ENCODE measurements at regions not wholly inside any gene's neighbourhood (a gene's known extent, or its start where the extent isn't known, plus 50 kb on each side); places are given as distances from the start of the nearest gene placed in this dataset.

- no peaks in the 10 kb centered on the region for H3K9me3 ChIP-seq (ENCODE audit: low read depth, low read length, poor library complexity, severe bottlenecking)
- no peaks in the 10 kb centered on the region for H3K4me1 ChIP-seq (ENCODE audit: insufficient read depth, low read length, poor library complexity, severe bottlenecking)
- ChIA-PET CTCF (no interaction called here), POLR2A (ENCODE audit: low non-redundant PET) (no interaction called here)
- no TSS peak for BruUV-seq (replicated peaks)
- intact Hi-C loops (cut with micrococcal nuclease; ENCODE audit: unreplicated experiment) = no loop called here
- TF ChIP-seq EZH2 (IDR thresholded peaks at IDR 0.05; ENCODE audit: borderline replicate concordance, low read depth, low read length, poor library complexity, severe bottlenecking) (no peak), CTCF (conservative IDR thresholded peaks at IDR 0.05; ENCODE audit: low read depth, low read length) (no peak)
- H3K4me3 ChIP-seq (ENCODE audit: low read depth, low read length, poor library complexity, severe bottlenecking) = no peak overlapping the region
- DNase-seq (ENCODE audit: low spot score) = no peak
- no peaks in the 10 kb centered on the region for H3K27me3 ChIP-seq (replicated peaks; ENCODE audit: insufficient read depth, low read depth, low read length, poor library complexity)
- H3K36me3 ChIP-seq (ENCODE audit: insufficient read depth, low read length, poor library complexity, severe bottlenecking) = no peaks in the 10 kb centered on the region
- no peak overlapping the region for H3K27ac ChIP-seq (ENCODE audit: low read depth, low read length, poor library complexity, severe bottlenecking)
Measured at GRCh38 chr4:44553180-44553579, 98.2 kb downstream of the YIPF7 start.

GRCh38 chr4:44545781-44546180 is 97.2 kb upstream of the KCTD8 start:
- no peak overlapping the region for H3K27ac ChIP-seq (ENCODE audit: low read depth, low read length, poor library complexity, severe bottlenecking)
- H3K4me3 ChIP-seq (ENCODE audit: low read depth, low read length, poor library complexity, severe bottlenecking) = no peak overlapping the region
- TF ChIP-seq CTCF (conservative IDR thresholded peaks at IDR 0.05; ENCODE audit: low read depth, low read length) (no peak), EZH2 (IDR thresholded peaks at IDR 0.05; ENCODE audit: borderline replicate concordance, low read depth, low read length, poor library complexity, severe bottlenecking) (no peak)
- H3K9me3 ChIP-seq (ENCODE audit: low read depth, low read length, poor library complexity, severe bottlenecking) = no peaks in the 10 kb centered on the region
- CTCF ChIA-PET = no interaction called here
- no peak for DNase-seq (ENCODE audit: low spot score)
- intact Hi-C loops (cut with micrococcal nuclease; ENCODE audit: unreplicated experiment) = no loop called here
- H3K27me3 ChIP-seq (replicated peaks; ENCODE audit: insufficient read depth, low read depth, low read length, poor library complexity) = no peaks in the 10 kb centered on the region
- no peaks in the 10 kb centered on the region for H3K36me3 ChIP-seq (ENCODE audit: insufficient read depth, low read length, poor library complexity, severe bottlenecking)
- POLR2A ChIA-PET (ENCODE audit: low non-redundant PET) = no interaction called here
- BruUV-seq (replicated peaks) = no TSS peak
- H3K4me1 ChIP-seq (ENCODE audit: insufficient read depth, low read length, poor library complexity, severe bottlenecking) = no peaks in the 10 kb centered on the region

GRCh38 chr4:44544158-44544557 is 95.5 kb upstream of the KCTD8 start:
- H3K27ac ChIP-seq (ENCODE audit: low read depth, low read length, poor library complexity, severe bottlenecking) = no peak overlapping the region
- CTCF ChIA-PET = no interaction called here
- TF ChIP-seq CTCF (conservative IDR thresholded peaks at IDR 0.05; ENCODE audit: low read depth, low read length) (no peak), EZH2 (IDR thresholded peaks at IDR 0.05; ENCODE audit: borderline replicate concordance, low read depth, low read length, poor library complexity, severe bottlenecking) (no peak)
- no peak overlapping the region for H3K4me3 ChIP-seq (ENCODE audit: low read depth, low read length, poor library complexity, severe bottlenecking)
- no peaks in the 10 kb centered on the region for H3K4me1 ChIP-seq (ENCODE audit: insufficient read depth, low read length, poor library complexity, severe bottlenecking)
- H3K36me3 ChIP-seq (ENCODE audit: insufficient read depth, low read length, poor library complexity, severe bottlenecking) = no peaks in the 10 kb centered on the region
- intact Hi-C loops (cut with micrococcal nuclease; ENCODE audit: unreplicated experiment) = no loop called here
- H3K9me3 ChIP-seq (ENCODE audit: low read depth, low read length, poor library complexity, severe bottlenecking) = no peaks in the 10 kb centered on the region
- POLR2A ChIA-PET (ENCODE audit: low non-redundant PET) = no interaction called here
- BruUV-seq (replicated peaks) = no TSS peak
- DNase-seq (ENCODE audit: low spot score) = no peak
- no peaks in the 10 kb centered on the region for H3K27me3 ChIP-seq (replicated peaks; ENCODE audit: insufficient read depth, low read depth, low read length, poor library complexity)

Measured in A673 (cell line).